ENCODE measurements at regions not wholly inside any gene's neighbourhood (a gene's known extent, or its start where the extent isn't known, plus 50 kb on each side); places are given as distances from the start of the nearest gene placed in this dataset.

DNA sequence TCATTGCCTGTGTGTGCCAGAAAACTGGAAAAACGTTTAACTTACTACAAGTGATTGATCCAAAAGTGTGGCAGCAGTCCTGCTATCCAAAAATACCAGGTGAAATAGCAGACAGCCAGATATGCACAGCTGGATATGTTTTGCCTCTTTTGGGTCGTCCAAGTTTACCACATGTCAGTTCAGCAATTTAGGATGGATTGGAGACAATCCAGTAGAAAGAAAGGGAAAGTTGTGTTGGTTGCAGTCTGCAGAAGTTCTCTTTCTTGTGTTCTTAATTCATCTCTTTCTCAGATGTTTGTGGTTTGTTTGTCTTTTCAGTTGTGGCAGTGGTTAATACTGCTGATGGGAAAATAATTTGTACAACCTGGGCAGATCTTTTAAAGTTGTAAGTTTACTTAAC is 645.0 kb downstream of the PTPRC start:
- DNase-seq (ENCODE audit: low spot score), result no peak

DNA sequence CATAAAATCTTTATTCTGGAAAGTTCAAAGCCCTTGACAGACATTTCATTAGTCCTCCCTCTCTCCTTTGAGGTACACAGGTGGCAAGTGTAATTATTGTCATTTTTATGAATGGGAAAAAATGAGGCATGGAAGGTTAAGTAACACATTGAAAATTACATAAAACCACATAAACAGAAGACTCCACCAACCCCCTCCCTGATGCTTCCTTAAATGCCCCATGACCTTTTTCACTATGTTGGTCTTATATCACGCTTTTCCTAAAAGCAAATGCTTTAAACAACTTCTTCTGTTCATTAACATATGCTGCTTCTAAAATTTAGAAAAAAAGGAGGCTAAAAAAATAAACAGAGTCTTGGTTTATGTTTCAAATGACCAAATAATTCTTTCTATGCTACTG is 648.4 kb downstream of the PTPRC start:
- DNase-seq (ENCODE audit: low spot score), result no peak

DNA sequence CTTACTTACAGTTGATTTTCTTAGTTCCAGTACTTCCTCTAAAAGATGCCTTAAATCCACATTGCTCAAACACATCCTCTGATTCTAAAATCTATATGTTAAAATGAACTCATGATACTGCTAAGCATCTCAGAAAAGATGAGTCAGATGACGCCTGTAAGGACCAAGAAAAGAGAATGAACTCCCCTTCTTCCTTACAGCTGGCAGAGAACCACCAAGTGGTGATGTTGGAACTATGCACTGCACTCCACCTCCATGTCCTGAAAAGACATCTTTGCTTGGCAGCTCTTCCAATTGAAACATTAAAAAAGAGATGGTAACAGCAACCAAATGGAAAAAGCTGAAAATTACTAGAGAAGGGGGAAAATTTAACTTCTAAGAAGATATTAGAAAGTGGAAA is 648.8 kb downstream of the PTPRC start:
- DNase-seq (ENCODE audit: low spot score), result no peak

DNA sequence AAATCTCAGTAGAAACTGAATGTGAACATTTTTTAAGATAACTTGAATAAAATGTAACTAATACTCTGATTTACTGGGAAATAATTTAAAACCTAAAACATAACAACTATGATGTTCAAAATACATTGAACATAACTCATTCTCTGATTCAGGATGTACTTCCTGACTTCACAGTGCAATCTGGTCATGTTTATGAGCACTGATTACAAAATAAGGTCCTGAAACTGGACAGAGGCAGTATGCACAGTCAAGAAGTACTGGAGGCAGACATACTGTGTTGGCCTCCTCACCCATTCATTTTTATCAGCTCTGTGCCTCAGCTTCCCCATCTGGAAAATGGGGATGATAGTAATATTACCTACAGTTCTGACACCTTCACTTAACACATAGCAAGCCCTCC is 651.3 kb downstream of the PTPRC start:
- no peak for DNase-seq (ENCODE audit: low spot score)

DNA sequence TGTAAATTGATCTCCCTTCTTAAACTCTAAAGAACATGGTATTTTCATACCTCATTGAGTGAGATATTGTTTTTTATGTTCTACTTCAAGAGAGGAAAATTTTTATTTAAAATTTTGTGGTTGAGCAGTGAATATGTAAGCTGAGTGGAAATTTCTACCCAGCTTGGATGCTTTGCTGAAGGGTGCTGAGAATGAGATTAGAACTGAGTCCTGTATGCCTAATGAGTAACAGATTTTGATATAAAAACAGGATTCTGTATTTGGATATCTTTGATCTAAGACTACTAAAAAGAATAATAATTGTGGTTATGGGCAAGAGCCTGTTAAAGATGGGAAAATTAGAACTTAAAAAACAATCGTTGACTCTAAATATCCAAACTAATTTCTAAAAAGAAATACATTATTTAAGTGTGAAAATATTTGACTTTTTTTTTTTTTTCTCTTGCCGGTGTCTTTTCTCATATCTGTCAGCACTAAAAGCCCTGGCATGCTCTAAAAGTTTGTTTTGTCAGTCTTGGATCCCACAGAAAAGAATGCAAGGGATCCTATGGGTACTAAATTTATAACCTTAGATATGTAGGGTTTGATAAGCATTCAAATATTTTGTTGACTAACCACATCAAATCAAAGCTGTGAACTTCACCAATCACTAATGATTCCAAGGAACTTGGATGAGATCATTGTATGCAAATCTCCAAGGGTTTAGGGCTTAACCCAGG is 652.3 kb downstream of the PTPRC start:
- DNase-seq (ENCODE audit: low spot score), result no peak

DNA sequence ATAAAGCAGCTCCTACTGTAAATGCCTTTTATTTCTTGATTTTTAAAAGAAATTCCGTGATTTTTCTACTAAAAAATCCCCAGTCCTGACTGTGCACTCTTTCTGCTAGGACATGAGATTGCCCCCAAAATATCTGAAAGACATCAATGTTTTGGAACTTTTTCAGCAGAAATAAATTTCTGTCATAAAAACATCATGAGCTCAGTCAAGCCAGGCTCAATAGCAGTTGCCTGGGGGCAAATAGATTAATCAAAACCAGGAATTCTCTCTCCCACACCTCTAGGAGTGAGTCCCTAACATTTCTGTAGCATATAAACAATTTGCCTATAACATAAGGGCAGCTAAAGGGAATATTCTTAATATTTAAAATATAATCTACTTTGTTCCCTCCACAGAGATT is 654.1 kb downstream of the PTPRC start:
- no peak for DNase-seq (ENCODE audit: low spot score)

DNA sequence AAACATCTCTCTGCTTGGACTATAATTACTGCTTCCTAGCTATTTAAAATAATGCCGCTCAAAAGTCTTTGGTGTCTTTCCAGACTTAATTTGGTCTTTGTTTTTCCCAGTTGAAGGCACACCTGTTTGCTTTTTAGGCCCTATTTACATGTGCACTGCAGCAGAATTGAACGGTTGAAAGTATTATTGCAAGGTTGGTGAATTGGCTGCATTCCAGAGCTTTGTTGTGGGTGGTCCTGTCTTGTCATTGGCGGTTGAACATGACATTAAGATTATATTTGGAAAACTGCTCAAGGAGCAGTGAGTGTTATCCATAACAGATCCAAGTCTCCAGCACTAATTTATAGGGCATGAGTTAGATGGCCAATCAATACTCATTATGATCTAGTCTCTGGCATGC is 656.3 kb downstream of the PTPRC start:
- no peak for DNase-seq (ENCODE audit: low spot score)

DNA sequence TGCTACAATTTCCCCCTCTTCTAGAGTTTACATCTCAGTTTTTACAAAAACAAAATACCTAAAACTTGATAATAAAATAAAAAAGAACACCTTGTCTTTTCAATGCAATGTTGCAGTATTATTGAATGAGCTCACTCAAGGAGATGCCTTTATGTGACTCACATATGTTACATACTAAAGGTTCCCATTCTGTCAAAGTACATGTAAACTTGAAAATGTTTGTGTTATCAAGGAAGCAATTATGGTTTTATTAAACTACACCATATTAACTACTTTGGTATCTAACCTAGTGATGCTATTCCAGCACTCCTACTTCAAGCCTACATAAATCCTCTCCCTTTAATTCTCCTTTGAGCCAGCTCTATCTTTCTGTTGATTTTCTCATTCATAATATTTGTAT is 658.3 kb downstream of the PTPRC start:
- DNase-seq (ENCODE audit: low spot score), result no peak

DNA sequence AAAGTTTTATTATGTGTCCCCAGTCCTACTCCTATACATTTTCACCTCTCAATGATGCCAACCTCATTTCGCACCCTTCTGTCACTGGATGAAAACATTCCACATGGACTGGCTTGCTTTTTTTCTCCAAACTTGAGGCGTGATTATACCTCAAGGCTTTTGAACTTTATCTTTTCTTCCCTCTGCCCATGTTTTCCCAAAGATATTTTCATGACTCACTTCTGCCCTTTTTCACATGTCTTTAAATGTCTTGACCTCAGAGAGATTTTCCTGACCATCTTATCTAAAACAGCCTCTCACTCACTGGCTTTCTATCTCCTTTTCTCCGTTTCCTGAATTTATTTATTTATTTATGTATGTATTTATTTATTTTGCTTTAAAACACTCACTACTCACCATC is 659.0 kb downstream of the PTPRC start:
- no peak for DNase-seq (ENCODE audit: low spot score)

DNA sequence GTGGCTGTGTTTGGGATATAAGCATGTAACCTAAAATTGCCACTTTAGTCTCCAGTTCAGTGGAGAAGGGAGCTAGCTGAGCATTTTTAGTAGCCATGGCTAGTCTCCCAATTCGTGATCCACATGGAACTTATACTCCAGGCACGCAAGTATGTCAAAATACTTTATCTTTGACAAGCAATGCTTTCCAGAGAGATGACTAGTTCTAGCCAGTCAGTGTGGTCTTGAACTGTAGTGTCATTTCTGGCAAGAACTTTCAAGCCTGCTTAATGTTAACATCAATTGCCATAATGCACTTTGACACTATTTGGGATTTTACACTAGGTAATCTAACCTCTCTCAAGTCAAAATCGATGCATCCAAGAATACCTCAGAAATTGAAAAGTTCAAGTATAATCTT is 660.0 kb downstream of the PTPRC start:
- peak; percentile 54 for DNase-seq (ENCODE audit: low spot score)

DNA sequence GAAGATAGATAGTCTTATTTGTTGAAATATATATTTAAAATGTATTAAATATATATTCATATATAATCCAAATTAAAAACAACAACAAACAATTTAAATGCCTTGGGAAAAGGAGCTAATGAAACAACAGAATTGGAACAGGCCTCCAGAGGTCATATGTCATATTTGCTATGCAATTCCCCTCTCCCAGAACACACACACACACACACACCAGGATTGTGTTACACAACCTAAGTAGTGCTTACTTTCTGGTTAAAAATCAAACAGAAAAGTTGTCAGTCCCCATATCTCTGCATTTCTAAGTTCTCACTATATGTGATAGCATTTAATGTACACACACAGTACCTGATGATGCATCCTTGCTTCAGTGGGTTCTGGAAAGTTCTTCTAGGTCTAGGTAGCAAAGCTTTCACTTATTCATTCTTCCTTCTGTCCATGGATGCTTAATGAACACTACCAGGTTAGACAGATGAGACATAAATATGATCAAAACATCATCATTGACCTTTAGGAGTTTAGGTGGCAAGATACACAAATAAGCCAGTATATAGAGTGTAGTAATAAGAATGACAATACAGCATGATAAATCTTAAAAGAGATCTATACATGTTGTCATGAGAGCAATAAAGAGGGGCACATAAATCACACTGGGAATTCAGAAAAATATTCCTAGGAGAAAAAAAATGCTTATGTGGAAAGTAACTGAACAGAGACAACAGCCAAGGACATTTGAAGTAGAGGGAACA is 662.8 kb downstream of the PTPRC start:
- DNase-seq (ENCODE audit: low spot score), result no peak

DNA sequence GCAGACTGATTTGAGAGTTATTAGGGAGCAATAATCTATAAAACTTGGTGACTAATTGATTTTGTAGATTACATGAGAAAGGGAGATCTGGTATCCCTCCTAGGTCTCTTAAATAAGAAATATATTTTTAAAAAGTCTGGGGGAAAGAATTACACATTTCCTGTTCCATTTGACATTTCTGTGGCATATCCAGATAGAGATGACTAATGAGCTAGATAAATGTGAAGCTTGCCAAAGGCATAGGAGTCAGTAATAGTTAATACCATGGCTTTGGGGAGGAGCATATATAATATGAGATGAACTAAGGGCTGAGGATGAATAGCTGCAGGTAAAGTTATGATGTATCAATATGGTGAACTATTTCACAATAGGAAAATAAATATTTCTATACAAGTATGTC is 663.7 kb downstream of the PTPRC start:
- no peak for DNase-seq (ENCODE audit: low spot score)

DNA sequence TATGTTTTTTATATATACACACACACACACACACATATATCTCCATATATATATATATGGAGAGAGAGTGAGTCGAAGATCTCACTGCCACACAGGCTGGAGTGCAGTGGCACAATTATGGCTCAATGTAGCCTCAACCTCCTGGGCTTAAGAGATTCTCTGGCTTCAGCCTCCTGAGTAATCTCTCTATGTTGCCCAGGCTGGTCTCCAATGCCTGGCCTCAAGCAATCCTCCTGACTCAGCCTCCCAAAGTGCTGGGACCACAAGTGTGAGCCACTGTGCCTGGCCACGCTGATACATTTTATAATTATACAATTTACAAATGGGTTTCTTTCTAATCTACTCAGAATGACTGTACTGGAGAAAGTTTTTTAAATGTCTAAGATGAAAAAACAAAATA is 664.2 kb downstream of the PTPRC start:
- no peak for DNase-seq (ENCODE audit: low spot score)

DNA sequence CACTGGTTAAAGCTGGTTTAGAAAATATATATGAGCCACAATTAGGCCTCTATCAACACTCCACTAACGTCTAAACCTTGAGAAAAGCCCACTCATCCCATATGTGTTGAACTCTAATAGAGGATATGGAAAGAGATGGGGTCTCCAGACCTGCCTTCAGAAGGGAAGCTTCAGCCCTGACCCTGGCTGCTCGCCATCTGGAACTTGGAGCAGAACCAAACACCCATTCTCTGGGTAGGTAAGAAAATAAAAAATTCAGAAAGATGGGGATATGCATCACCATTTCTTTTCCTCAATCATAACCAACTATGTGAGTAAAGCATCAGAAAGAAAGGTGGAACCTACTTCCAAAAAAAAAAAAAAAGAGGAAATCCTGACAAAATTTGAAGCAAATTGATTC is 666.2 kb downstream of the PTPRC start:
- DNase-seq (ENCODE audit: low spot score), result no peak

DNA sequence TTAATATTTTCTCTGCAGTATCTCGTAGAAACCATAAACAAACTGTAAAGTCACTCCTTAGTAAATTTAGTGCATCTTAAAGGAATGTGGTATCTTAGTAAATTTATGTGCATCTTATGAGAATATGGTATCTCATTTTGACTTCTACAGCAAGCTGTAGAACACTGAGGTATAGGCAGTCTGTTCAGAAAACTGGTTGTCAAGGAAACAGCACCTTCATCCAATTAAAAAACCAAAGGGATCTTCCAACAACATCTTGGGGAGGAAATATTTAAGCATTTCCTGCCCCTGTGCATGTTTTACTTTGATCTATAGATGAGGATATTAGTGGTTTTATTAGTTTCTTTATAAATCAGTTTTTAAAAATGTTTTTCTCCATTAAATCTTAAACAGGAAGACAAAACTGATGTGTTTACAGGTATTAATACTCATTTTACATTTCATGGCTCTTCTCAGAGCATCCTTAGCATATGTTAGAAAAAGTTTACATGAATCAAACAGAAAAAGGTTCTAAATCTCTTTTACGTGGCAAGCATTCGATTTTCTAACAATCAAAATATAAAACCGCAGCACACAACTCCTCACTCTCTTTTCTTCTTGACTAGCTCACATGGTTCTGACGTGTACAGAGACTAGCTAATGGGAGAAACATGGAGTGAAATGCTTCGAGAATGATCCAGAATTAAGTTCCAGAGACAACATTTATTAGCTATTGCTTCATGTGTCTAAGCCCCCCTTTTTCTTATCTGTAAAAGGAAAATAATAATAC is 668.8 kb downstream of the PTPRC start:
- no peak for DNase-seq (ENCODE audit: low spot score)

DNA sequence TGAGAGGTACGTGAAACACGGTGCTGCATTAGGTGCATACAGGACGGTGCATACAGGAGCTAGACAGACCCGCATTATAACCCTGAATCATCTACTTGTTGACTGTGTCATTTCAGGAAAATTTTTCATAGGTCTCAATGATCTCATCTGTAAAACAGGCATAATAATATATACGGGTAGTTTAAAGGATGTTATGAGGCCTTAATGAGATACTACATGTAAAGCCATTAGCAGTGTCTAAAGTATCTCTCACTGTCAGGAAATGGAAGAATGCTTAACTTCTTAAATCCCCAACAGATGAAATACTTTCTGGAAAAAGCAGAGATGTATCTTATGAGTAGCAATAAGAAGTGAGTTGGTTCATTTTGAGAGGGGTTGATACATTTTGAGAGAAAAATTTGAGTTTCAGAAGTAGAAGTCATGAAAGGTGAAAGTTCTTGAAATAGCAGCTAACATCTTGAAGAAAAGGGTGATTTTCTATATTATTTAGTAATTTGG is 669.6 kb downstream of the PTPRC start:
- DNase-seq (ENCODE audit: low spot score), result no peak

DNA sequence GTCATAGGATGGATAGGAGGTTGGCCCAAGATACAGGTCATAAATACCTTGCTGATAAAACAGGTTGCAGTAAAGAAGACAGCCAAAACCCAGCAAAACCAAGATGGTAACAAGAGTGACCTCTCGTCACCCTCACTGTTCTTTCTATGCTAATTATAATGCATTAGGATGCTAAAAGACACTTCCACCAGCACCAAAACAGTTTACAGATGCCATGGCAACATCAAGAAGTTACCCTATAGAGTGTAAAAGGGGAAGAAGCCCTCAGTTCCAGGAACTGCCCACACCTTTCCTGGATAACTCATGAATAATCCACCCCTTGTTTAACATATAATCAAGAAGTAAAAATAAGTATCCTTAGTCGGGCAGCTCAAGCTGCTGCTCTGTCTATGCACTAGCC is 671.9 kb downstream of the PTPRC start:
- DNase-seq (ENCODE audit: low spot score), result no peak

DNA sequence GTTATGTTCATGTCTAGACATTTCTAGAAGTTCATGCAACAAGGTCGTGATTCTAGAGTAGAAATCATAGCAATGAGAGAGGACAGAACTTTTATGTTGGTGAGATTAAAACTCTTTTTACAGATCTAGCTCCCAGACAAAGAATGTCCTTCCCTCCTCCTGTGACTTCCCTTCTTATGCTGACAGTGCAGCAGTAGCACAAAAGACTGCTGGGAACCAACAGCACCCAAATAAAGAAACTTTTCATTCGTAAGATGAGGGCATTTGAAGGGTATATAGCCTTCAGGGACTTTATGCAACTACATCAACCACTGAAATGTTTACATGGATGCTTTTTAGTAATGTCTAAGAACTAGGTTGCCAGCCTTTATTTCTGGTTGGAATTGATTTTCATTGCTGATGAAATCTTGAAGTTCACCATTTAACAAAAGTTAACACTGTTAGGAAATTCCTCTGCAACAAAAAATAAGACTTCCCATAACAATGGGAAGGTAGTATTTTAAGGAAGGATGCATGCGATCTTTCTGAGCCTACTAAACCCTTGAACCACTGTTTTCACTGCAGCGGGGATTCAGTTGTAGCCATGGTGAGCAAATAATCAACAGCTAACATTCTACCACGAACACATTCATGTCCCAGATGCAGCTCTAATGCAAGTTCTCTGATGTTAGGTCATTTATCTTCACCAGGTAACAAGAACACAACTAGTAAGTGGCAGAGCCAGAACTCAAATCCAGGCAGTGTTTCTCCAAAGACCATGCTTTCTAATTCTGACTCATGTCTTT is 672.8 kb downstream of the PTPRC start:
- no peak for DNase-seq (ENCODE audit: low spot score)

DNA sequence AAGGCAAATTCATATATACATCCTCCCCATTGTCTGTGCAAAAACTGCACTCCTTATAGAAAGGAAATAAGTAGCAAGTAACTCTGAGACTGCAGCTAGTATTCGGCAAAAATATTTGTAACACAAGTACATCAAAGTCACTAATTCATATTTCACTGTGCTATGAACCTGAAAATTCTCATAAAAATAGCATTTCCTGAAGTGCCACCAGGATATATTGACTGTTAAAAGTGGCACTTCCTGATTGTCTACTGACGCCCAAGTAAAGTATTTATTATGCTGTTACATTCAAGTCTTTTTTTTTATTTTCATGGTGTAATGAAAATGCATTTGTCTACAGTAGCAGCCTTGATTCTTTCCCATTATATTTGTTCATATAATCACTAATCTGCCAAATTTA is 673.8 kb downstream of the PTPRC start:
- DNase-seq (ENCODE audit: low spot score), result no peak

DNA sequence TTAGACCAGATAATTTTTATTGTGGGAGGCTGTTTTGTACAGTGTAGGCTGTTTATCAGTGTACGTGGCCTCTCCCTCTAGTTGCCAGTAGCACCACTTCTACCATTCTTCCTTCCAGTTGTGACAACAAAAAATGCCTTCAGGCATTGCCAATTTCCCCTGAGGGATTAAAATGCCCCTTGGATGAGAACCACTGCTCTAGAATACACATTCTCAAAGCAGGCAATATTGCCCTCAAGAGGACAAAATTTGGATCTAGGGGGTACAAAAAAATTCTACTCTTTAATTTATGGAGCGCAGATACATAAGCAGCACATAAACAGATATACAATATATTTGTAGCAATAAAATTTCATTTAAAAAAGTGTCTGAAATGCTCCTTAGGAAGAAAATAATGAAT is 674.6 kb downstream of the PTPRC start:
- DNase-seq (ENCODE audit: low spot score), result no peak

DNA sequence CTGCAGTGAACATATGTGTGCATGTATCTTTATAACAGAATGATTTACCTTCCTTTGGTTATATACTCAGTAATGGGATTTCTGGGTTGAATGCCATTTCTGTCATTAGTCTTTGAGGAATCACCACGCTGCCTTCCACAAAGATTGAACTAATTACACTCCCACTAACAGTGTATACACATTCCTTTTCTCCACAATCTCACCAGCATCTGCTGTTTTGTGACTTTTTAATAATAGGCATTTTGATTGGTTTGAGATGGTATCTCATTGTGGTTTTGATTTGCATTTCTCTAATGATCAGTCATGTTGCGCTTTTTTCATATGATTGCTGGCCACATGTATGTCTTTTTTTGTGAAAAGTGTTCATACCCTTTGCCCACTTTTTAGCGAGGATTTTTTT is 680.5 kb downstream of the PTPRC start:
- DNase-seq (ENCODE audit: low spot score), result no peak

DNA sequence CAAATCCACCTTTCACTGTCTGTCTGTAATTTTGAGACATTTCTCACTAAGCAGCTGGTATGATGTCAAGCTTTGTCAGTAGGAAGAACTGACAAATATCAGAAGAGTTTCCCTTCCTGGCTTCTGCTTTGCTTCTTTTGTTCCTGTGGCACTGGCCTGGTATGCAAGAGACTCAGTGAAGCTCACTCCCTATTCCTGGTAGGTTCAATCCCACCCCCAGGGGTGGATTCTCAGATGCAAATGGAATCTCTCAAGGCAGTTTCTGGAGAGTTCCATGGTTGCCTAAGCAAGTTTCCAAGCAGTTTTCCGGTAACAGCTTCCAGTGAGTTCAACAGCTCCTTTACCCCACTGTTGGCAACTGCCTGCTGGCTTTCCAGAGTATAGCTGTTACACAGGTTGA is 683.4 kb downstream of the PTPRC start:
- no peak for DNase-seq (ENCODE audit: low spot score)
